GM23338 (cell line): ENCODE measurements at regions not wholly inside any gene's neighbourhood (a gene's known extent, or its start where the extent isn't known, plus 50 kb on each side); places are given as distances from the start of the nearest gene placed in this dataset.

Experiments used
- ATAC-seq: fragments of 200-7000 bp; cut with Tn5 transposase; 3 replicates; pipeline ENCODE4 v1.9.1; 2020
- DNase-seq: peaks from one replicate; pipeline ENCODE4 v3.0.0-alpha.2; 2015; ENCODE audit warnings: low spot score
- H2AFZ ChIP-seq: fragments of 200-600 bp; sonication (generic); 2 replicates; pipeline ENCODE4 v1.8.0; 2016; ENCODE audit warnings: antibody characterized with exemption, mild to moderate bottlenecking, moderate library complexity
- H3F3A ChIP-seq: fragments of 200-600 bp; sonication (generic); replicated peaks from 2 replicates; pipeline ENCODE4 v1.8.0; 2017; ENCODE audit warnings: antibody characterized with exemption, mixed run types, low read depth
- H3K27ac ChIP-seq: fragments of 200-600 bp; sonication (generic); 2 replicates; pipeline ENCODE4 v1.6.1; 2016; ENCODE audit warnings: low read depth
- H3K27me3 ChIP-seq: fragments of 200-600 bp; sonication (generic); 2 replicates; pipeline ENCODE4 v1.8.0; 2016; ENCODE audit warnings: mild to moderate bottlenecking, mixed run types, moderate library complexity; ENCODE audit not compliant: insufficient read depth
- H3K36me3 ChIP-seq: fragments of 200-600 bp; sonication (generic); 2 replicates; pipeline ENCODE4 v1.8.0; 2016; ENCODE audit warnings: mild to moderate bottlenecking; ENCODE audit not compliant: insufficient read depth
- H3K4me1 ChIP-seq: fragments of 200-600 bp; sonication (generic); 2 replicates; pipeline ENCODE4 v1.8.0; 2016; ENCODE audit warnings: mild to moderate bottlenecking, moderate library complexity; ENCODE audit not compliant: insufficient read depth
- H3K4me2 ChIP-seq: fragments of 200-600 bp; sonication (generic); 2 replicates; pipeline ENCODE4 v1.7.1; 2017; ENCODE audit warnings: mixed run types
- H3K4me3 ChIP-seq: fragments of 200-600 bp; sonication (generic); 2 replicates; pipeline ENCODE4 v1.6.1; 2016; ENCODE audit warnings: mixed run types
- H3K79me2 ChIP-seq: fragments of 200-600 bp; sonication (generic); replicated peaks from 2 replicates; pipeline ENCODE4 v1.8.0; 2017; ENCODE audit warnings: mild to moderate bottlenecking; ENCODE audit not compliant: insufficient read depth
- H3K9me2 ChIP-seq: fragments of 200-600 bp; sonication (generic); 2 replicates; pipeline ENCODE4 v1.8.0; 2017; ENCODE audit not compliant: insufficient read depth
- H4K20me1 ChIP-seq: fragments of 200-600 bp; sonication (generic); replicated peaks from 2 replicates; pipeline ENCODE4 v1.8.0; 2017; ENCODE audit warnings: mild to moderate bottlenecking; ENCODE audit not compliant: insufficient read depth
- H3K27ac Mint-ChIP-seq: 2 replicates; pipeline ENCODE4 v1.8.0; 2020; ENCODE audit warnings: inconsistent platforms, mild to moderate bottlenecking, moderate library complexity, mixed read lengths
- H3K27me3 Mint-ChIP-seq: 3 replicates; pipeline ENCODE4 v1.8.0; 2022; ENCODE audit warnings: low read depth, mild to moderate bottlenecking, moderate library complexity, mixed read lengths, inconsistent platforms; ENCODE audit not compliant: insufficient read depth, poor library complexity
- H3K36me3 Mint-ChIP-seq: 3 replicates; pipeline ENCODE4 v1.8.0; 2021; ENCODE audit warnings: low read depth, mild to moderate bottlenecking, inconsistent platforms, moderate library complexity, mixed read lengths
- H3K4me1 Mint-ChIP-seq: 3 replicates; pipeline ENCODE4 v1.8.0; 2020; ENCODE audit warnings: mild to moderate bottlenecking, inconsistent platforms, mixed read lengths
- H3K4me3 Mint-ChIP-seq: 3 replicates; pipeline ENCODE4 v1.8.0; 2021; ENCODE audit warnings: moderate library complexity, mild to moderate bottlenecking, inconsistent platforms, mixed read lengths
- H3K9me3 Mint-ChIP-seq: 3 replicates; pipeline ENCODE4 v1.8.0; 2020; ENCODE audit warnings: moderate library complexity, mild to moderate bottlenecking, inconsistent platforms, mixed read lengths
- CREB1 ChIP-seq: fragments of 250-450 bp; sonication (Bioruptor Pico); IDR thresholded peaks from 2 replicates; pipeline ENCODE4 v1.5.0; 2020; ENCODE audit warnings: low read depth, mild to moderate bottlenecking, moderate library complexity
- CTCF ChIP-seq, 2 experiments: fragments of 200-600 bp in 1 of 2; sonication (generic) in 1 of 2; conservative IDR thresholded peaks; 2 replicates each; pipeline versions ENCODE4 v1.5.1 to v1.6.1; 2016 to 2017; ENCODE audit warnings: antibody characterized with exemption in 2 of 2, low read depth in 2 of 2, mild to moderate bottlenecking in 2 of 2, moderate library complexity in 1 of 2
- ETS1 ChIP-seq: IDR thresholded peaks from 2 replicates; pipeline ENCODE4 v1.6.1; 2016; ENCODE audit warnings: antibody characterized with exemption
- EZH2 ChIP-seq: fragments of 200-600 bp; sonication (generic); IDR thresholded peaks from one replicate; pipeline ENCODE4 v1.8.0; 2017; ENCODE audit warnings: antibody characterized with exemption, mild to moderate bottlenecking, low read depth; ENCODE audit not compliant: unreplicated experiment
- EZH2phosphoT487 ChIP-seq: fragments of 200-600 bp; sonication (generic); IDR thresholded peaks from one replicate; pipeline ENCODE4 v1.8.1; 2018; ENCODE audit warnings: antibody characterized with exemption; ENCODE audit not compliant: unreplicated experiment
- JUNB ChIP-seq: IDR thresholded peaks from one replicate; pipeline ENCODE4 v1.6.1; 2016; ENCODE audit warnings: antibody characterized with exemption; ENCODE audit not compliant: unreplicated experiment
- NANOG ChIP-seq: IDR thresholded peaks from 2 replicates; pipeline ENCODE4 v1.6.1; 2016; ENCODE audit warnings: antibody characterized with exemption, borderline replicate concordance
- POLR2AphosphoS5 ChIP-seq: IDR thresholded peaks from 2 replicates; pipeline ENCODE4 v1.6.1; 2016; ENCODE audit warnings: antibody characterized with exemption, low read depth
- REST ChIP-seq: IDR thresholded peaks from one replicate; pipeline ENCODE4 v1.6.1; 2018; ENCODE audit warnings: antibody characterized with exemption; ENCODE audit not compliant: unreplicated experiment
- STAT1 ChIP-seq: IDR thresholded peaks from one replicate; pipeline ENCODE4 v1.6.1; 2016; ENCODE audit warnings: antibody characterized with exemption; ENCODE audit not compliant: unreplicated experiment
- ZNF114 ChIP-seq: fragments of 250-450 bp; sonication (Bioruptor Pico); IDR thresholded peaks from 2 replicates; pipeline ENCODE4 v1.5.0; 2020; ENCODE audit warnings: mild to moderate bottlenecking, moderate library complexity
- ZNF331 ChIP-seq: fragments of 250-450 bp; sonication (Bioruptor Pico); IDR thresholded peaks from 2 replicates; pipeline ENCODE4 v1.5.0; 2020; ENCODE audit warnings: low read depth, mild to moderate bottlenecking, moderate library complexity
- ZNF462 ChIP-seq: fragments of 250-450 bp; sonication (Bioruptor Pico); IDR thresholded peaks from 2 replicates; pipeline ENCODE4 v1.5.0; 2020; ENCODE audit warnings: mild to moderate bottlenecking, moderate library complexity

- no peak overlapping the region for H3K4me3 ChIP-seq
- peaks cover 29% of the 10 kb centered on the region for H3K4me1 Mint-ChIP-seq
- H2AFZ ChIP-seq: peak overlapping the region; percentile 80; the same call in 1 of the 2 replicates
- no peak overlapping the region for H3K27ac Mint-ChIP-seq
- H3K9me3 Mint-ChIP-seq: no peaks in the 10 kb centered on the region
- no peak overlapping the region for H3K27ac ChIP-seq
- DNase-seq (no peak), ATAC-seq (no peak)
- no peaks in the 10 kb centered on the region for H3K9me2 ChIP-seq
- H3K36me3 Mint-ChIP-seq: no peaks in the 10 kb centered on the region
- H3K79me2 ChIP-seq: no peaks in the 10 kb centered on the region
- peaks cover 22% of the 10 kb centered on the region for H3K4me1 ChIP-seq
- peak overlapping the region; percentile 28; the same call in 1 of the 2 replicates for H3K4me2 ChIP-seq
- H3K4me3 Mint-ChIP-seq: no peak overlapping the region
- no peaks in the 10 kb centered on the region for H3K27me3 ChIP-seq
- no peaks in the 10 kb centered on the region for H3F3A ChIP-seq
- no peaks in the 10 kb centered on the region for H4K20me1 ChIP-seq
- peaks cover 2% of the 10 kb centered on the region for H3K27me3 Mint-ChIP-seq
- H3K36me3 ChIP-seq: no peaks in the 10 kb centered on the region
- TF ChIP-seq NANOG: no peak
- TF ChIP-seq EZH2phosphoT487: no peak
- TF ChIP-seq ZNF331 (CRISPR knock-in tag): no peak
- TF ChIP-seq ZNF462 (CRISPR knock-in tag): no peak
- no peak for TF ChIP-seq REST
- TF ChIP-seq JUNB: no peak
- TF ChIP-seq EZH2: no peak
- no peak for TF ChIP-seq CTCF (conservative IDR thresholded peaks at IDR 0.05; ENCODE audit: low read depth in 2 of 2)
- TF ChIP-seq ETS1: no peak
- no peak for TF ChIP-seq ZNF114 (CRISPR knock-in tag)
- TF ChIP-seq STAT1: no peak
- TF ChIP-seq POLR2AphosphoS5: no peak
- no peak for TF ChIP-seq CREB1 (CRISPR knock-in tag)
Observed at GRCh38 chr18:27413495-27414401, 228.6 kb upstream of the CHST9 start.
